SU-DHL-6 (cell line): ENCODE measurements at regions not wholly inside any gene's neighbourhood (a gene's known extent, or its start where the extent isn't known, plus 50 kb on each side); places are given as distances from the start of the nearest gene placed in this dataset.
"Not testable (repeated sequence)": the region's sequence is repeated elsewhere in the genome, so short reads cannot be mapped to it uniquely, and the experiment has no call there.

Experiments
- H2AFZ ChIP-seq: fragments of 200-600 bp; sonication (generic); 2 replicates; pipeline ENCODE4 v1.6.1; 2014; ENCODE audit warnings: low read depth, mild to moderate bottlenecking, moderate library complexity, mixed read lengths, antibody characterized with exemption, low read length; ENCODE audit not compliant: severe bottlenecking
- H3F3A ChIP-seq: fragments of 200-600 bp; shearing (Covaris generic); 2 replicates; pipeline ENCODE4 v1.6.0; 2016; ENCODE audit warnings: antibody characterized with exemption, mild to moderate bottlenecking; ENCODE audit not compliant: insufficient read depth
- H3K27ac ChIP-seq: fragments of 200-600 bp; sonication (generic); 2 replicates; pipeline ENCODE4 v1.5.1; 2016; ENCODE audit warnings: low read depth, mild to moderate bottlenecking, low read length, moderate library complexity, mixed read lengths
- H3K27me3 ChIP-seq: fragments of 200-600 bp; sonication (generic), shearing (Covaris generic); 2 replicates; pipeline ENCODE4 v1.6.0; 2014; ENCODE audit warnings: mild to moderate bottlenecking, low read length
- H3K36me3 ChIP-seq: fragments of 200-600 bp; sonication (generic); 2 replicates; pipeline ENCODE4 v1.6.1; 2014; ENCODE audit warnings: mild to moderate bottlenecking, low read length, mixed read lengths
- H3K4me2 ChIP-seq: fragments of 300-600, 200-600 bp; shearing (Covaris generic), sonication (generic); 2 replicates; pipeline ENCODE4 v1.6.0; 2014; ENCODE audit warnings: low read length, low read depth, mild to moderate bottlenecking; ENCODE audit not compliant: poor library complexity, severe bottlenecking
- H3K4me3 ChIP-seq: fragments of 200-600 bp; sonication (generic); 2 replicates; pipeline ENCODE4 v1.5.1; 2014; ENCODE audit warnings: antibody characterized with exemption, low read length, mild to moderate bottlenecking, mixed read lengths; ENCODE audit not compliant: insufficient read depth, poor library complexity, severe bottlenecking
- H3K79me2 ChIP-seq: fragments of 200-600 bp; sonication (generic); 2 replicates; pipeline ENCODE4 v1.6.1; 2014; ENCODE audit warnings: mild to moderate bottlenecking, low read length, moderate library complexity; ENCODE audit not compliant: insufficient read depth
- H3K9ac ChIP-seq: fragments of 200-600 bp; sonication (generic); 2 replicates; pipeline ENCODE4 v1.7.0; 2014; ENCODE audit warnings: mild to moderate bottlenecking, low read length
- H3K9me2 ChIP-seq: fragments of 200-600 bp; sonication (generic); replicated peaks from 2 replicates; pipeline ENCODE4 v1.6.1; 2014; ENCODE audit warnings: low read length; ENCODE audit not compliant: insufficient read depth
- H3K9me3 ChIP-seq: fragments of 200-600 bp; sonication (generic); 2 replicates; pipeline ENCODE4 v1.6.1; 2014; ENCODE audit warnings: low read length, mixed read lengths; ENCODE audit not compliant: insufficient read depth
- H4K20me1 ChIP-seq: fragments of 200-600 bp; sonication (generic); 2 replicates; pipeline ENCODE4 v1.6.1; 2014; ENCODE audit warnings: low read depth, mild to moderate bottlenecking, antibody characterized with exemption, low read length, moderate library complexity, mixed read lengths
- CTCF ChIP-seq: fragments of 200-600 bp; sonication (generic); IDR thresholded peaks from one replicate; pipeline ENCODE4 v1.5.1; 2017; ENCODE audit warnings: antibody characterized with exemption, mild to moderate bottlenecking, low read length, moderate library complexity; ENCODE audit not compliant: insufficient read depth, poor library complexity, severe bottlenecking
- EZH2phosphoT487 ChIP-seq: fragments of 200-600 bp; sonication (generic), shearing (Covaris generic); conservative IDR thresholded peaks from 2 replicates; pipeline ENCODE4 v1.6.1; 2018; ENCODE audit warnings: mild to moderate bottlenecking, antibody characterized with exemption, low read length, moderate library complexity, mixed read lengths

GRCh38 chr3:102360183-102360860 lies 74.5 kb upstream of the ZPLD1 start:
- H3F3A ChIP-seq, result no peaks in the 10 kb centered on the region
- no peaks in the 10 kb centered on the region for H3K27me3 ChIP-seq
- no peak overlapping the region for H3K9ac ChIP-seq
- H3K79me2 ChIP-seq, result no peaks in the 10 kb centered on the region
- no peak overlapping the region for H3K4me3 ChIP-seq
- no peak overlapping the region for H3K27ac ChIP-seq
- no peaks in the 10 kb centered on the region for H3K36me3 ChIP-seq
- no peak overlapping the region for H2AFZ ChIP-seq
- no peaks in the 10 kb centered on the region for H4K20me1 ChIP-seq
- H3K4me2 ChIP-seq, result no peak overlapping the region
- H3K9me3 ChIP-seq, result no peaks in the 10 kb centered on the region
- no peaks in the 10 kb centered on the region for H3K9me2 ChIP-seq
- TF ChIP-seq CTCF (no peak), EZH2phosphoT487 (no peak)

GRCh38 chr3:102361101-102361500 lies 73.7 kb upstream of the ZPLD1 start:
- Histone ChIP-seq H3F3A (no peaks in the 10 kb centered on the region), H3K27ac (no peak overlapping the region), H3K36me3 (no peaks in the 10 kb centered on the region), H3K9ac (no peak overlapping the region), H3K79me2 (no peaks in the 10 kb centered on the region), H3K9me3 (no peaks in the 10 kb centered on the region), H3K4me2 (no peak overlapping the region), H3K9me2 (no peaks in the 10 kb centered on the region), H3K4me3 (no peak overlapping the region), H4K20me1 (no peaks in the 10 kb centered on the region), H3K27me3 (no peaks in the 10 kb centered on the region), H2AFZ (no peak overlapping the region)
- TF ChIP-seq CTCF, result no peak
- TF ChIP-seq EZH2phosphoT487, result no peak

- not testable (repeated sequence) for H2AFZ ChIP-seq, H3K9ac ChIP-seq, H3K79me2 ChIP-seq, H3K9me3 ChIP-seq, H3K27ac ChIP-seq, H3K27me3 ChIP-seq, H3K4me3 ChIP-seq, H3K36me3 ChIP-seq, H4K20me1 ChIP-seq, H3F3A ChIP-seq, H3K9me2 ChIP-seq, H3K4me2 ChIP-seq
Measured at GRCh38 chr3:102366116-102366515, 68.7 kb upstream of the ZPLD1 start.

GRCh38 chr3:102374863-102375634 lies 59.8 kb upstream of the ZPLD1 start:
- Histone ChIP-seq H3K27me3 (no peaks in the 10 kb centered on the region), H3K9ac (no peak overlapping the region), H4K20me1 (no peaks in the 10 kb centered on the region), H3F3A (0 out of 2 replicates have a peak, but pooled peaks cover 2% of the 10 kb centered on the region), H3K79me2 (no peaks in the 10 kb centered on the region), H3K4me2 (no peak overlapping the region), H3K9me2 (no peaks in the 10 kb centered on the region), H3K4me3 (no peak overlapping the region), H3K36me3 (no peaks in the 10 kb centered on the region), H2AFZ (no peak overlapping the region), H3K9me3 (no peaks in the 10 kb centered on the region), H3K27ac (no peak overlapping the region)
- no peak for TF ChIP-seq EZH2phosphoT487
- no peak for TF ChIP-seq CTCF
